GM21576 (cell line): ENCODE measurements at regions not wholly inside any gene's neighbourhood (a gene's known extent, or its start where the extent isn't known, plus 50 kb on each side); places are given as distances from the start of the nearest gene placed in this dataset.
A peak's percentile ranks its signal among the peaks of the same experiment; 100 is the strongest.

ENCODE experiments used
- ATAC-seq: cut with Tn5 transposase; IDR thresholded peaks from one replicate; pipeline ENCODE4 v1.9.1; 2021; ENCODE audit warnings: mild to moderate bottlenecking, moderate library complexity; ENCODE audit not compliant: unreplicated experiment

- no peak for ATAC-seq
These were observed 176.8 kb upstream of the CIBAR2 start for GRCh38 chr16:85288869-85289660.

- no peak for ATAC-seq
These were observed 177.7 kb upstream of the CIBAR2 start for GRCh38 chr16:85289760-85290625.

- no peak for ATAC-seq
These were observed 178.5 kb upstream of the CIBAR2 start for GRCh38 chr16:85290626-85291301.

GRCh38 chr16:85291302-85292148 lies 179.3 kb upstream of the CIBAR2 start:
- ATAC-seq: no peak

- ATAC-seq: no peak
These were observed 181.2 kb upstream of the CIBAR2 start for GRCh38 chr16:85293458-85293857.

- no peak for ATAC-seq
These were observed 181.8 kb upstream of the CIBAR2 start for GRCh38 chr16:85293904-85294642.

- no peak for ATAC-seq
These were observed 182.7 kb upstream of the CIBAR2 start for GRCh38 chr16:85294810-85295508.

GRCh38 chr16:85296859-85297660 lies 184.8 kb upstream of the CIBAR2 start:
- no peak for ATAC-seq

GRCh38 chr16:85297881-85298280 lies 185.6 kb upstream of the CIBAR2 start:
- ATAC-seq: no peak

- no peak for ATAC-seq
These were observed 188.2 kb upstream of the CIBAR2 start for GRCh38 chr16:85300406-85300968.

- ATAC-seq: no peak
These were observed 189.0 kb upstream of the CIBAR2 start for GRCh38 chr16:85301231-85301630.

GRCh38 chr16:85302018-85302847 lies 190.0 kb upstream of the CIBAR2 start:
- no peak for ATAC-seq

GRCh38 chr16:85302848-85303353 lies 190.6 kb upstream of the CIBAR2 start:
- no peak for ATAC-seq

GRCh38 chr16:85303354-85303883 lies 191.1 kb upstream of the CIBAR2 start:
- ATAC-seq: no peak

- no peak for ATAC-seq
These were observed 192.1 kb upstream of the CIBAR2 start for GRCh38 chr16:85304337-85304736.

- peak; percentile 56 for ATAC-seq
These were observed 194.0 kb upstream of the CIBAR2 start for GRCh38 chr16:85306071-85306792.
